ENCODE measurements at regions not wholly inside any gene's neighbourhood (a gene's known extent, or its start where the extent isn't known, plus 50 kb on each side); places are given as distances from the start of the nearest gene placed in this dataset.

DNA sequence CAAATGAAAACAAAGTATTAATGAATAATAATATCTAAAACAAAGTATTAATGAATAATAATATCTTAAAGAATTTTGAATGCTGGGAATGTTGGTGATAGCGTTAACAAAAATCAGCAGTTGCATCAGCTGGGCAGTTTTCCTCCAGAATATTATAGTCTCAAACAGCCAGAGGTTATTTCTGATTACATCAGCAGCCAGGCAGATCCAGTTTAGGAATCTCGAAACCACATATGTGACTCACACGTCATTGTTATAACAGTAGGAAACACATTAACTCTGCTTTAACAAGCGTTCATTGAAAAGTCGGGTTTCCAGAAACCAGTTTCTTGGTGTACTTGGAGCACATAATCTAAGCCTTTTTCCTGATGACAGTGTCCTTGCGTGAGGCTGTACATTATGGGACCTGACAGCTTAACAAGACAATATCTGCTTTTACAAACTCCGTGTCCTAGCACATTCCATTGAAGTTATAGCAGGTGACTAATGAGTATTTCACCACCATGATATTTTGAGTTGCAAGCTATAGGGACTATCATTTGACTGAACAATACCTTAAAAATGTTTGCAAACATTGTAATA is 559.5 kb upstream of the KLF4 start:
- TF ChIP-seq, protein P1, sequence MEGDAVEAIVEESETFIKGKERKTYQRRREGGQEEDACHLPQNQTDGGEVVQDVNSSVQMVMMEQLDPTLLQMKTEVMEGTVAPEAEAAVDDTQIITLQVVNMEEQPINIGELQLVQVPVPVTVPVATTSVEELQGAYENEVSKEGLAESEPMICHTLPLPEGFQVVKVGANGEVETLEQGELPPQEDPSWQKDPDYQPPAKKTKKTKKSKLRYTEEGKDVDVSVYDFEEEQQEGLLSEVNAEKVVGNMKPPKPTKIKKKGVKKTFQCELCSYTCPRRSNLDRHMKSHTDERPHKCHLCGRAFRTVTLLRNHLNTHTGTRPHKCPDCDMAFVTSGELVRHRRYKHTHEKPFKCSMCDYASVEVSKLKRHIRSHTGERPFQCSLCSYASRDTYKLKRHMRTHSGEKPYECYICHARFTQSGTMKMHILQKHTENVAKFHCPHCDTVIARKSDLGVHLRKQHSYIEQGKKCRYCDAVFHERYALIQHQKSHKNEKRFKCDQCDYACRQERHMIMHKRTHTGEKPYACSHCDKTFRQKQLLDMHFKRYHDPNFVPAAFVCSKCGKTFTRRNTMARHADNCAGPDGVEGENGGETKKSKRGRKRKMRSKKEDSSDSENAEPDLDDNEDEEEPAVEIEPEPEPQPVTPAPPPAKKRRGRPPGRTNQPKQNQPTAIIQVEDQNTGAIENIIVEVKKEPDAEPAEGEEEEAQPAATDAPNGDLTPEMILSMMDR (IDR thresholded peaks at IDR 0.05) = no peak
- TF ChIP-seq ZFX (IDR thresholded peaks at IDR 0.05; ENCODE audit: borderline replicate concordance) = no peak

All from 22Rv1 (cell line).